Adrenal gland (tissue), 9 donors: ENCODE measurements at regions not wholly inside any gene's neighbourhood (a gene's known extent, or its start where the extent isn't known, plus 50 kb on each side); places are given as distances from the start of the nearest gene placed in this dataset.

Experiments used
- DNase-seq, 7 donors: peaks; one replicate each; pipeline ENCODE4 v3.0.0-alpha.2; 2019 to 2020
- H3K27ac ChIP-seq, 5 donors: fragments of 200-600 bp; sonication (generic) in 4 of 5; 1 replicate in 3 of 5; 2 replicates in 2 of 5; pipeline versions ENCODE4 v1.5.1 to v1.8.0; 2016 to 2020; ENCODE audit warnings: mild to moderate bottlenecking in 1 of 5
- H3K27me3 ChIP-seq: fragments of 200-600 bp; 2 replicates; pipeline ENCODE4 v1.8.0; 2021
- H3K36me3 ChIP-seq, 2 donors: fragments of 200-600 bp; replicated peaks in 1 of 2; 1 replicate in 1 of 2; 2 replicates in 1 of 2; pipeline versions ENCODE4 v1.5.1 to v1.8.0; 2018 to 2022
- H3K4me1 ChIP-seq, 2 donors: fragments of 200-600 bp; replicated peaks in 1 of 2; 1 replicate in 1 of 2; 2 replicates in 1 of 2; pipeline versions ENCODE4 v1.5.1 to v1.8.0; 2018 to 2021
- H3K4me3 ChIP-seq, 4 donors: fragments of 200-600 bp; sonication (generic) in 3 of 4; one replicate each; pipeline ENCODE4 v1.5.1; 2016 to 2018
- H3K9me3 ChIP-seq, 3 donors: fragments of 200-600 bp; sonication (generic) in 1 of 3; replicated peaks in 1 of 3; 1 replicate in 2 of 3; 2 replicates in 1 of 3; pipeline versions ENCODE4 v1.5.1 to v1.8.0; 2016 to 2021
- CTCF ChIP-seq, 6 experiments: fragments of 450-650 bp in 4 of 6; fragments of 200-600 bp in 2 of 6; sonication (generic) in 1 of 6; IDR thresholded peaks; 1 replicate in 5 of 6; 2 replicates in 1 of 6; pipeline versions ENCODE4 v1.5.1 to v1.8.0; 2016 to 2021; ENCODE audit warnings: antibody characterized with exemption in 6 of 6, mild to moderate bottlenecking in 2 of 6, moderate library complexity in 1 of 6
- POLR2A ChIP-seq, 2 donors: fragments of 450-650 bp; IDR thresholded peaks; one replicate each; pipeline ENCODE4 v1.6.1; 2017; ENCODE audit warnings: antibody characterized with exemption in 2 of 2, mild to moderate bottlenecking in 2 of 2, moderate library complexity in 1 of 2
- WGBS, 4 donors: extraction: QIAGEN DNeasy Blood & Tissue Kit in 2 of 4; methylation state at CpG; one replicate each; pipeline versions ENCODE4 v1.1.5 to v1.1.7; 2013 to 2017; 5-methylcytosine and 5-hydroxymethylcytosine counted together
- intact Hi-C, 2 donors: fragments of 100-400 bp; cut with DNase I; formaldehyde crosslinking; loops; one replicate each; pipeline versions ENCODE4 v1.14.1 to v1.15.0; 2022 to 2023
- donor health status: healthy with polysubstance abuse.
- donor health status: Bipolar disorder and iron deficiency.
- donor health status: DM: yes; HTN: yes; CAD: no.
- donor health status: DM: no; HTN: no; CAD: no.
- donor health status: DM: no; HTN: no; CAD: no.

- Histone ChIP-seq H3K27ac (no peak overlapping the region), H3K9me3 (no peaks in the 10 kb centered on the region), H3K4me3 (no peak overlapping the region), H3K4me1 (no peaks in the 10 kb centered on the region), H3K36me3 (no peaks in the 10 kb centered on the region), H3K27me3 (no peaks in the 10 kb centered on the region)
- 95 to 97% (median 95%) methylated on average over 4 of the region's 4 CpGs for WGBS, 4 donors
- DNase-seq: no peak
- TF ChIP-seq CTCF (IDR thresholded peaks at IDR 0.05): no peak
- no peak for TF ChIP-seq POLR2A (IDR thresholded peaks at IDR 0.05)
- intact Hi-C loops: no loop called here
Observed at GRCh38 chr3:72120039-72120438, 335.1 kb upstream of the PROK2 start.

DNA sequence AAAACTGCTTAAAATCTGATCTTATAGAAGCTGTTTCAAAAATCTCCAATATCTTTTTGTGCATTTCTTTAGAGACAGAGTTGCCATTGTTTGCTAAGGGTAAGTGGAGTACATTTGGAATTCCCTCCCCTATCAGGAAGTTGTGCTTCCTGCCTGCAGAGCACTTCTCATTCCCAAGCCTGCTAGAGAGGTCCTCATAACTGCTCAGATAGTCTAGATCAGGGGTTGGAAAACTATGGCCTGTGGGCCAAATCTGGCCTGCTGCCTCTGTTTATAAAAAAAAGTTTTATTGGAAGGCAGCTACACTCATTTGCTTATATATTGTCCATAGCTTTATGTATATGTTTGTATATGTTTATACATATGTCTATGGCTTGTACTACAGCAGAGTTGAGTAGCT, 333.7 kb upstream of the PROK2 start:
- Histone ChIP-seq H3K9me3 (no peaks in the 10 kb centered on the region), H3K27me3 (no peaks in the 10 kb centered on the region), H3K4me1 (no peaks in the 10 kb centered on the region), H3K27ac (no peak overlapping the region), H3K36me3 (no peaks in the 10 kb centered on the region), H3K4me3 (no peak overlapping the region)
- DNase-seq: no peak
- TF ChIP-seq CTCF (IDR thresholded peaks at IDR 0.05): no peak
- no peak for TF ChIP-seq POLR2A (IDR thresholded peaks at IDR 0.05)
- intact Hi-C loops: no loop called here

- no peak overlapping the region for H3K4me3 ChIP-seq
- no peak overlapping the region for H3K27ac ChIP-seq
- DNase-seq: no peak
- TF ChIP-seq CTCF (IDR thresholded peaks at IDR 0.05) (no peak), POLR2A (IDR thresholded peaks at IDR 0.05) (no peak)
- no peaks in the 10 kb centered on the region for H3K4me1 ChIP-seq
- H3K9me3 ChIP-seq: no peaks in the 10 kb centered on the region
- no peaks in the 10 kb centered on the region for H3K36me3 ChIP-seq
- no peaks in the 10 kb centered on the region for H3K27me3 ChIP-seq
- WGBS, 4 donors: 90 to 96% (median 95%) methylated on average over 7 of the region's 7 CpGs
- intact Hi-C loops: no loop called here
Observed at GRCh38 chr3:72116226-72116625, 331.3 kb upstream of the PROK2 start.

- Histone ChIP-seq H3K36me3 (no peaks in the 10 kb centered on the region), H3K27me3 (no peaks in the 10 kb centered on the region), H3K9me3 (no peaks in the 10 kb centered on the region), H3K4me3 (no peak overlapping the region), H3K4me1 (no peaks in the 10 kb centered on the region), H3K27ac (no peak overlapping the region)
- intact Hi-C loops: no loop called here
- TF ChIP-seq CTCF (IDR thresholded peaks at IDR 0.05): no peak
- TF ChIP-seq POLR2A (IDR thresholded peaks at IDR 0.05): no peak
- DNase-seq: no peak
- 95 to 100% (median 97%) methylated on average over 6 of the region's 6 CpGs for WGBS, 4 donors
Observed at GRCh38 chr3:72115307-72115706, 330.4 kb upstream of the PROK2 start.
